A673 (cell line): ENCODE measurements at regions not wholly inside any gene's neighbourhood (a gene's known extent, or its start where the extent isn't known, plus 50 kb on each side); places are given as distances from the start of the nearest gene placed in this dataset.

ENCODE experiments used
- BruUV-seq: library from RNA; stranded (reverse); fragments of 400-500 nt; replicated peaks from 2 replicates; lab custom pipeline; 2021; lab: Mats Ljungman, UMichigan
- CTCF ChIA-PET: fragments of 300-600 bp; sonication (Branson Sonifier 250); formaldehyde crosslinking; loops from one replicate; lab custom pipeline; 2022; ENCODE audit warnings: antibody characterized with exemption; lab: Charles Lee
- POLR2A ChIA-PET: fragments of 300-600 bp; sonication (Branson Sonifier 250); formaldehyde crosslinking; loops from one replicate; lab custom pipeline; 2022; ENCODE audit warnings: antibody characterized with exemption; ENCODE audit not compliant: low non-redundant PET; lab: Charles Lee
- DNase-seq: peaks from one replicate; pipeline ENCODE4 v3.0.0-alpha.2; 2015; ENCODE audit warnings: low spot score
- H3K27ac ChIP-seq: fragments of 200-600 bp; sonication (generic); 2 replicates; pipeline ENCODE4 v1.5.1; 2016; ENCODE audit warnings: mixed run types, low read depth, mild to moderate bottlenecking, mixed read lengths, antibody characterized with exemption, low read length; ENCODE audit not compliant: poor library complexity, severe bottlenecking
- H3K27me3 ChIP-seq: fragments of 200-600 bp; sonication (generic); replicated peaks from 2 replicates; pipeline ENCODE4 v1.6.1; 2017; ENCODE audit warnings: mixed run types, low read depth, mild to moderate bottlenecking, mixed read lengths, antibody characterized with exemption, low read length; ENCODE audit not compliant: insufficient read depth, poor library complexity
- H3K36me3 ChIP-seq: fragments of 200-600 bp; sonication (generic); 2 replicates; pipeline ENCODE4 v1.6.1; 2016; ENCODE audit warnings: mixed run types, mild to moderate bottlenecking, mixed read lengths, antibody characterized with exemption, low read length; ENCODE audit not compliant: insufficient read depth, poor library complexity, severe bottlenecking
- H3K4me1 ChIP-seq: fragments of 200-600 bp; sonication (generic); 2 replicates; pipeline ENCODE4 v1.6.1; 2017; ENCODE audit warnings: mixed run types, mild to moderate bottlenecking, mixed read lengths, antibody characterized with exemption, low read length; ENCODE audit not compliant: insufficient read depth, poor library complexity, severe bottlenecking
- H3K4me3 ChIP-seq: fragments of 200-600 bp; sonication (generic); 2 replicates; pipeline ENCODE4 v1.5.1; 2016; ENCODE audit warnings: low read depth, mixed run types, mild to moderate bottlenecking, mixed read lengths, low read length; ENCODE audit not compliant: poor library complexity, severe bottlenecking
- H3K9me3 ChIP-seq: fragments of 200-600 bp; sonication (generic); 2 replicates; pipeline ENCODE4 v1.6.1; 2016; ENCODE audit warnings: mixed run types, low read depth, mild to moderate bottlenecking, mixed read lengths, antibody characterized with exemption, low read length; ENCODE audit not compliant: poor library complexity, severe bottlenecking
- CTCF ChIP-seq: fragments of 300-800, 200-600 bp; sonication (generic); conservative IDR thresholded peaks from 2 replicates; pipeline ENCODE4 v1.5.1; 2017; ENCODE audit warnings: low read depth, mild to moderate bottlenecking, antibody characterized with exemption, low read length, moderate library complexity, mixed read lengths
- EZH2 ChIP-seq: fragments of 200-600 bp; sonication (generic); IDR thresholded peaks from 2 replicates; pipeline ENCODE4 v1.6.1; 2017; ENCODE audit warnings: borderline replicate concordance, low read depth, mild to moderate bottlenecking, mixed read lengths, antibody characterized with exemption, low read length; ENCODE audit not compliant: poor library complexity, severe bottlenecking
- intact Hi-C: fragments of 100-400 bp; cut with micrococcal nuclease; formaldehyde crosslinking; loops from one replicate; pipeline ENCODE4 v1.10.0; 2022; ENCODE audit not compliant: unreplicated experiment

GRCh38 chr7:122200888-122201287 lies 56.8 kb upstream of the AASS start:
- intact Hi-C loops = no loop called here
- no TSS peak for BruUV-seq
- H3K27ac ChIP-seq = no peak overlapping the region
- POLR2A ChIA-PET = no interaction called here
- CTCF ChIA-PET = no interaction called here
- TF ChIP-seq EZH2 = no peak
- no peak for TF ChIP-seq CTCF
- H3K27me3 ChIP-seq = no peaks in the 10 kb centered on the region
- no peaks in the 10 kb centered on the region for H3K9me3 ChIP-seq
- H3K4me3 ChIP-seq = no peak overlapping the region
- no peaks in the 10 kb centered on the region for H3K4me1 ChIP-seq
- no peaks in the 10 kb centered on the region for H3K36me3 ChIP-seq
- no peak for DNase-seq

- ChIA-PET POLR2A (no interaction called here), CTCF (no interaction called here)
These were observed 55.1 kb upstream of the AASS start for GRCh38 chr7:122199171-122199570.

GRCh38 chr7:122198581-122198980 lies 54.5 kb upstream of the AASS start:
- H3K27ac ChIP-seq = no peak overlapping the region
- H3K4me3 ChIP-seq = no peak overlapping the region
- no peak for DNase-seq
- no peaks in the 10 kb centered on the region for H3K4me1 ChIP-seq
- no peaks in the 10 kb centered on the region for H3K36me3 ChIP-seq
- H3K9me3 ChIP-seq = no peaks in the 10 kb centered on the region
- no TSS peak for BruUV-seq
- no peaks in the 10 kb centered on the region for H3K27me3 ChIP-seq
- TF ChIP-seq CTCF (no peak), EZH2 (no peak)
- POLR2A ChIA-PET = no interaction called here
- CTCF ChIA-PET = no interaction called here
- intact Hi-C loops = no loop called here

More at GRCh38 chr7:122199171-122199570, 55.1 kb upstream of the AASS start:
- TF ChIP-seq CTCF (no peak), EZH2 (no peak)
- H3K4me1 ChIP-seq = no peaks in the 10 kb centered on the region
- DNase-seq = no peak
- BruUV-seq = no TSS peak
- no peaks in the 10 kb centered on the region for H3K36me3 ChIP-seq
- no peaks in the 10 kb centered on the region for H3K9me3 ChIP-seq
- no peak overlapping the region for H3K27ac ChIP-seq
- H3K27me3 ChIP-seq = no peaks in the 10 kb centered on the region
- no peak overlapping the region for H3K4me3 ChIP-seq
- intact Hi-C loops = no loop called here
